Upper lobe of right lung (tissue), 1 donor: ENCODE measurements at regions not wholly inside any gene's neighbourhood (a gene's known extent, or its start where the extent isn't known, plus 50 kb on each side); places are given as distances from the start of the nearest gene placed in this dataset.

ENCODE experiments used
- ATAC-seq: fragments of 200-7000 bp; cut with Tn5 transposase; one replicate; pipeline ENCODE4 v1.9.1; 2020; ENCODE audit warnings: mild to moderate bottlenecking, moderate library complexity
- DNase-seq: peaks from one replicate; pipeline ENCODE4 v3.0.0-alpha.2; 2020
- H3K27ac ChIP-seq: fragments of 200-600 bp; one replicate; pipeline ENCODE4 v1.8.0; 2022
- H3K27me3 ChIP-seq: fragments of 200-600 bp; one replicate; pipeline ENCODE4 v1.8.0; 2022; ENCODE audit warnings: mild to moderate bottlenecking
- H3K36me3 ChIP-seq: fragments of 200-600 bp; one replicate; pipeline ENCODE4 v1.8.0; 2022
- H3K4me1 ChIP-seq: fragments of 200-600 bp; one replicate; pipeline ENCODE4 v1.8.0; 2022
- H3K4me3 ChIP-seq: fragments of 200-600 bp; one replicate; pipeline ENCODE4 v1.8.0; 2022; ENCODE audit warnings: mild to moderate bottlenecking
- H3K9me3 ChIP-seq: fragments of 200-600 bp; one replicate; pipeline ENCODE4 v1.8.0; 2022
- CTCF ChIP-seq: fragments of 200-600 bp; IDR thresholded peaks from one replicate; pipeline ENCODE4 v1.8.0; 2022; ENCODE audit warnings: antibody characterized with exemption
- intact Hi-C: fragments of 100-400 bp; cut with DNase I; formaldehyde crosslinking; loops from one replicate; pipeline ENCODE4 v1.11.0; 2022
- donor health status: DM: no; HTN: yes; CAD: no; lungs with severe emphysema.

- H3K36me3 ChIP-seq: no peaks in the 10 kb centered on the region
- ATAC-seq (peak; percentile 75), DNase-seq (peak; percentile 89)
- no peak overlapping the region for H3K4me3 ChIP-seq
- no peaks in the 10 kb centered on the region for H3K9me3 ChIP-seq
- no peak overlapping the region for H3K27ac ChIP-seq
- intact Hi-C loops: no loop called here
- H3K4me1 ChIP-seq: peaks cover 7% of the 10 kb centered on the region
- no peak for TF ChIP-seq CTCF
- peaks cover 1% of the 10 kb centered on the region for H3K27me3 ChIP-seq
Observed at GRCh38 chr4:3827616-3828492, 61.7 kb downstream of the ADRA2C start.

GRCh38 chr4:3828546-3828945, 62.4 kb downstream of the ADRA2C start:
- Histone ChIP-seq H3K4me1 (peaks cover 7% of the 10 kb centered on the region), H3K27me3 (peaks cover 5% of the 10 kb centered on the region), H3K9me3 (no peaks in the 10 kb centered on the region), H3K4me3 (no peak overlapping the region), H3K36me3 (no peaks in the 10 kb centered on the region), H3K27ac (no peak overlapping the region)
- intact Hi-C loops: no loop called here
- TF ChIP-seq CTCF: no peak
- DNase-seq (no peak), ATAC-seq (no peak)

GRCh38 chr4:3829211-3829955, 63.2 kb downstream of the ADRA2C start:
- no peak overlapping the region for H3K4me3 ChIP-seq
- intact Hi-C loops: no loop called here
- ATAC-seq (no peak), DNase-seq (no peak)
- TF ChIP-seq CTCF: no peak
- peaks cover 7% of the 10 kb centered on the region for H3K4me1 ChIP-seq
- H3K27me3 ChIP-seq: peaks cover 14% of the 10 kb centered on the region
- H3K36me3 ChIP-seq: no peaks in the 10 kb centered on the region
- H3K9me3 ChIP-seq: no peaks in the 10 kb centered on the region
- no peak overlapping the region for H3K27ac ChIP-seq

- no peak for DNase-seq
- peaks cover 7% of the 10 kb centered on the region for H3K4me1 ChIP-seq
Observed at GRCh38 chr4:3829956-3830773, 64.0 kb downstream of the ADRA2C start.

More at GRCh38 chr4:3829956-3830773, 64.0 kb downstream of the ADRA2C start:
- no peak for TF ChIP-seq CTCF
- H3K27ac ChIP-seq: no peak overlapping the region
- peaks cover 16% of the 10 kb centered on the region for H3K27me3 ChIP-seq
- no peak for ATAC-seq
- intact Hi-C loops: no loop called here
- no peak overlapping the region for H3K4me3 ChIP-seq
- no peaks in the 10 kb centered on the region for H3K9me3 ChIP-seq
- no peaks in the 10 kb centered on the region for H3K36me3 ChIP-seq
